ENCODE measurements at regions not wholly inside any gene's neighbourhood (a gene's known extent, or its start where the extent isn't known, plus 50 kb on each side); places are given as distances from the start of the nearest gene placed in this dataset.
"Not testable (repeated sequence)": the region's sequence is repeated elsewhere in the genome, so short reads cannot be mapped to it uniquely, and the experiment has no call there.

GRCh38 chr3:64803469-64803868 is 115.7 kb upstream of the ADAMTS9 start:
- no peak for DNase-seq (ENCODE audit: low spot score)

GRCh38 chr3:64802460-64802859 is 114.7 kb upstream of the ADAMTS9 start:
- no peak for DNase-seq (ENCODE audit: low spot score)

GRCh38 chr3:64801856-64802255 is 114.1 kb upstream of the ADAMTS9 start:
- no peak for DNase-seq (ENCODE audit: low spot score)

- DNase-seq (ENCODE audit: low spot score), result no peak
These were observed 111.8 kb upstream of the ADAMTS9 start for GRCh38 chr3:64799606-64800005.

GRCh38 chr3:64798316-64798715 is 110.5 kb upstream of the ADAMTS9 start:
- DNase-seq (ENCODE audit: low spot score), result no peak

- DNase-seq (ENCODE audit: low spot score), result peak; percentile 27
These were observed 109.0 kb upstream of the ADAMTS9 start for GRCh38 chr3:64796607-64797399.

GRCh38 chr3:64792445-64792844 is 104.6 kb upstream of the ADAMTS9 start:
- DNase-seq (ENCODE audit: low spot score), result no peak

- DNase-seq (ENCODE audit: low spot score), result no peak
These were observed 101.3 kb upstream of the ADAMTS9 start for GRCh38 chr3:64789111-64789510.

- DNase-seq (ENCODE audit: low spot score), result no peak
These were observed 95.4 kb upstream of the ADAMTS9 start for GRCh38 chr3:64783200-64783599.

GRCh38 chr3:64780923-64781322 is 93.1 kb upstream of the ADAMTS9 start:
- DNase-seq (ENCODE audit: low spot score), result not testable (repeated sequence)

- DNase-seq (ENCODE audit: low spot score), result no peak
These were observed 85.3 kb upstream of the ADAMTS9 start for GRCh38 chr3:64773137-64773536.

GRCh38 chr3:64766440-64766839 is 78.6 kb upstream of the ADAMTS9 start:
- DNase-seq (ENCODE audit: low spot score), result no peak

GRCh38 chr3:64765947-64766346 is 78.1 kb upstream of the ADAMTS9 start:
- DNase-seq (ENCODE audit: low spot score), result no peak

GRCh38 chr3:64764386-64764929 is 76.7 kb upstream of the ADAMTS9 start:
- no peak for DNase-seq (ENCODE audit: low spot score)

GRCh38 chr3:64763980-64764379 is 76.2 kb upstream of the ADAMTS9 start:
- DNase-seq (ENCODE audit: low spot score), result no peak

- no peak for DNase-seq (ENCODE audit: low spot score)
These were observed 73.9 kb upstream of the ADAMTS9 start for GRCh38 chr3:64761729-64762128.

GRCh38 chr3:64760258-64760657 is 72.5 kb upstream of the ADAMTS9 start:
- DNase-seq (ENCODE audit: low spot score), result no peak

- no peak for DNase-seq (ENCODE audit: low spot score)
These were observed 72.0 kb upstream of the ADAMTS9 start for GRCh38 chr3:64759811-64760210.

GRCh38 chr3:64756398-64756986 is 68.7 kb upstream of the ADAMTS9 start:
- no peak for DNase-seq (ENCODE audit: low spot score)

- no peak for DNase-seq (ENCODE audit: low spot score)
These were observed 60.6 kb upstream of the ADAMTS9 start for GRCh38 chr3:64748244-64748904.

GRCh38 chr3:64747679-64748078 is 59.9 kb upstream of the ADAMTS9 start:
- no peak for DNase-seq (ENCODE audit: low spot score)

GRCh38 chr3:64743887-64744243 is 56.1 kb upstream of the ADAMTS9 start:
- DNase-seq (ENCODE audit: low spot score), result no peak
